IMR-90 (cell line): ENCODE measurements at regions not wholly inside any gene's neighbourhood (a gene's known extent, or its start where the extent isn't known, plus 50 kb on each side); places are given as distances from the start of the nearest gene placed in this dataset.
A peak's percentile ranks its signal among the peaks of the same experiment; 100 is the strongest.

Experiments
- ATAC-seq: fragments of 200-7000 bp; cut with Tn5 transposase; 2 replicates; pipeline ENCODE4 v1.9.1; 2020; ENCODE audit warnings: low read depth, mild to moderate bottlenecking, moderate library complexity
- BruUV-seq: library from RNA; stranded (reverse); fragments of 400-500 nt; replicated peaks from 2 replicates; lab custom pipeline; 2021; lab: Mats Ljungman, UMichigan
- CTCF ChIA-PET: fragments of 300-600 bp; formaldehyde crosslinking; extraction: SDS; loops from one replicate; lab custom pipeline; 2021; ENCODE audit warnings: antibody characterized with exemption; lab: Yijun Ruan, JAX
- POLR2A ChIA-PET: fragments of 300-600 bp; sonication (Branson Sonifier 250); formaldehyde crosslinking; loops from one replicate; lab custom pipeline; 2022; ENCODE audit warnings: antibody characterized with exemption; ENCODE audit not compliant: unreplicated experiment; lab: Charles Lee
- DNase-seq: peaks from one replicate; pipeline ENCODE4 v3.0.0; 2013
- H2AFZ ChIP-seq: replicated peaks from 2 replicates; pipeline ENCODE3; 2013; ENCODE audit warnings: low read length, mild to moderate bottlenecking; ENCODE audit not compliant: poor library complexity
- H2AK5ac ChIP-seq: 2 replicates; pipeline ENCODE4 v1.6.1; 2013; ENCODE audit warnings: low read depth, low read length, inconsistent platforms
- H2AK9ac ChIP-seq: replicated peaks from 2 replicates; pipeline ENCODE3; 2013; ENCODE audit warnings: mild to moderate bottlenecking, low read depth, low read length, moderate library complexity; ENCODE audit not compliant: poor library complexity
- H2BK120ac ChIP-seq: 2 replicates; pipeline ENCODE4 v1.6.1; 2013; ENCODE audit warnings: low read depth, low read length, inconsistent platforms
- H2BK15ac ChIP-seq: 3 replicates; pipeline ENCODE4 v1.6.1; 2013; ENCODE audit warnings: low read depth, low read length, inconsistent platforms
- H2BK20ac ChIP-seq: 2 replicates; pipeline ENCODE4 v1.6.1; 2013; ENCODE audit warnings: low read depth, mild to moderate bottlenecking, inconsistent platforms, low read length, moderate library complexity
- H2BK5ac ChIP-seq: 2 replicates; pipeline ENCODE4 v1.6.1; 2013; ENCODE audit warnings: mild to moderate bottlenecking, low read depth, low read length, inconsistent platforms; ENCODE audit not compliant: poor library complexity, severe bottlenecking
- H3K14ac ChIP-seq: replicated peaks from 2 replicates; pipeline ENCODE4 v1.6.1; 2013; ENCODE audit warnings: low read depth, low read length, inconsistent platforms
- H3K18ac ChIP-seq: 2 replicates; pipeline ENCODE4 v1.6.1; 2013; ENCODE audit warnings: low read depth, low read length, control low read depth
- H3K23ac ChIP-seq: 2 replicates; pipeline ENCODE4 v1.6.1; 2013; ENCODE audit warnings: low read depth, low read length, inconsistent platforms
- H3K27ac ChIP-seq: 2 replicates; pipeline ENCODE4 v1.5.1; 2013; ENCODE audit warnings: mild to moderate bottlenecking, control low read depth, low read length; ENCODE audit not compliant: insufficient read depth
- H3K27me3 ChIP-seq: 2 replicates; pipeline ENCODE4 v1.6.1; 2013; ENCODE audit warnings: low read length; ENCODE audit not compliant: control insufficient read depth, insufficient read depth
- H3K36me3 ChIP-seq: 2 replicates; pipeline ENCODE4 v1.6.1; 2013; ENCODE audit warnings: low read length, mixed read lengths; ENCODE audit not compliant: control insufficient read depth, insufficient read depth
- H3K4ac ChIP-seq: 2 replicates; pipeline ENCODE4 v1.6.1; 2013; ENCODE audit warnings: low read depth, low read length, inconsistent platforms
- H3K4me1 ChIP-seq: 2 replicates; pipeline ENCODE4 v1.6.1; 2013; ENCODE audit warnings: low read length, mixed read lengths; ENCODE audit not compliant: control insufficient read depth, insufficient read depth
- H3K4me2 ChIP-seq: 2 replicates; pipeline ENCODE4 v1.6.1; 2013; ENCODE audit warnings: low read depth, mild to moderate bottlenecking, control low read depth, low read length, moderate library complexity
- H3K4me3 ChIP-seq: 2 replicates; pipeline ENCODE4 v1.5.1; 2013; ENCODE audit warnings: low read depth, mild to moderate bottlenecking, control low read depth, low read length, moderate library complexity; ENCODE audit not compliant: insufficient read depth
- H3K56ac ChIP-seq: 2 replicates; pipeline ENCODE4 v1.6.1; 2013; ENCODE audit warnings: low read length, inconsistent platforms; ENCODE audit not compliant: insufficient read depth; ENCODE audit errors: extremely low read depth
- H3K79me1 ChIP-seq, 2 experiments: 2 replicates each; pipeline ENCODE4 v1.6.1; 2013; ENCODE audit warnings: low read length in 2 of 2, inconsistent platforms in 1 of 2, low read depth in 1 of 2
- H3K9ac ChIP-seq: 2 replicates; pipeline ENCODE4 v1.6.1; 2013; ENCODE audit warnings: low read depth, low read length, control low read depth
- H3K9me1 ChIP-seq: 2 replicates; pipeline ENCODE4 v1.6.1; 2013; ENCODE audit warnings: low read length, inconsistent platforms; ENCODE audit not compliant: insufficient read depth
- H3K9me3 ChIP-seq: 2 replicates; pipeline ENCODE4 v1.6.1; 2013; ENCODE audit warnings: low read length; ENCODE audit not compliant: control insufficient read depth, insufficient read depth
- H4K20me1 ChIP-seq: 2 replicates; pipeline ENCODE4 v1.6.1; 2013; ENCODE audit warnings: low read length, inconsistent platforms; ENCODE audit not compliant: insufficient read depth
- H4K5ac ChIP-seq: 2 replicates; pipeline ENCODE4 v1.6.1; 2013; ENCODE audit warnings: mild to moderate bottlenecking, low read depth, low read length, control low read depth
- H4K8ac ChIP-seq, 2 experiments: 2 replicates each; pipeline ENCODE4 v1.6.1; 2013; ENCODE audit warnings: low read depth in 2 of 2, low read length in 2 of 2, control low read depth in 1 of 2, inconsistent platforms in 1 of 2
- H4K91ac ChIP-seq: 2 replicates; pipeline ENCODE4 v1.6.1; 2013; ENCODE audit warnings: low read depth, low read length, inconsistent platforms; ENCODE audit not compliant: insufficient read depth
- MXI1 ChIP-seq: IDR thresholded peaks from 2 replicates; pipeline ENCODE4 v1.6.1; 2012; ENCODE audit warnings: low read depth, mild to moderate bottlenecking, low read length, moderate library complexity, borderline replicate concordance
- NFE2L2 ChIP-seq: fragments of 150-350 bp; IDR thresholded peaks from 2 replicates; pipeline ENCODE4 v1.6.1; 2016; ENCODE audit warnings: low read depth, mild to moderate bottlenecking, low read length
- WGBS, 2 experiments: methylation state at CpG; one replicate each; pipeline versions ENCODE4 v1.1.5 to v1.1.7; 2013; ENCODE audit warnings: missing lambda C conversion rate in 2 of 2; ENCODE audit not compliant: insufficient read length in 1 of 2; ENCODE audit errors: extremely low coverage in 2 of 2; 5-methylcytosine and 5-hydroxymethylcytosine counted together
- dilution Hi-C: fragments of 300-500 bp; cut with HindIII; formaldehyde crosslinking; loops from one replicate; pipeline ENCODE4 v1.14.3; 2018; ENCODE audit warnings: low sequenced_read_pairs; ENCODE audit not compliant: unreplicated experiment
- in situ Hi-C: fragments of 300-500 bp; cut with MboI; formaldehyde crosslinking; loops from 3 replicates; pipeline ENCODE4 v1.14.3; 2019; ENCODE audit warnings: low sequenced_read_pairs, inconsistent platforms, mixed read lengths
- intact Hi-C: fragments of 100-400 bp; cut with micrococcal nuclease; formaldehyde crosslinking; loops from 2 replicates; pipeline ENCODE4 v1.10.0; 2022

DNA sequence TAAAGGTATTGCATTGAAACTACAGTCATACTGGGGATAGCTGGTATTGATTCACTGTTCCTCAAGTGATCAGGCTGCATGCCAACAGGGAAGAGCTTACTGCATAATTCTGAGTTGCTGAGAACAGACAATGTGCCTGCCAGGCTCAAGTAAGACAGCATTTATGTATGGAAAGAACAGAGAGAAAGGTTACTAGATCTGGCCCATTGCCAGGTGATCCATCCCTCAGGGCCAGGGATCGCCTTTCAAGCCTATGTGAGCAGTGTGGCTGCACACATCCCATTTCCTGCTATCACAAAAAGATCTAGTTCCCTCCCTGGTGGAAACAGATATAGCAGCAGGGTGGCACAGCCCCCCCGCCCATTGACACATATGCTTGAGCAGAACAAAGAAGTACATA is 254.0 kb downstream of the TMA16 start:
- in situ Hi-C loops (no loop called here), dilution Hi-C loops (no loop called here), intact Hi-C loops (no loop called here)
- Histone ChIP-seq H3K18ac (no peak overlapping the region), H3K27me3 (no peaks in the 10 kb centered on the region), H2AFZ (no peak overlapping the region), H3K4me2 (no peak overlapping the region), H3K14ac (no peak overlapping the region), H3K9me3 (no peaks in the 10 kb centered on the region), H3K27ac (no peak overlapping the region), H2AK9ac (no peak overlapping the region), H2BK20ac (no peak overlapping the region), H3K4ac (no peak overlapping the region), H3K79me1 (no peaks in the 10 kb centered on the region), H2BK5ac (no peak overlapping the region), H3K4me3 (no peak overlapping the region), H4K91ac (no peak overlapping the region), H3K9ac (no peak overlapping the region), H3K9me1 (no peaks in the 10 kb centered on the region), H3K36me3 (no peaks in the 10 kb centered on the region), H3K23ac (no peak overlapping the region), H3K56ac (no peak overlapping the region), H2AK5ac (no peak overlapping the region), H2BK15ac (no peak overlapping the region), H4K5ac (no peak overlapping the region), H4K20me1 (no peaks in the 10 kb centered on the region), H2BK120ac (no peak overlapping the region), H3K4me1 (no peaks in the 10 kb centered on the region), H4K8ac (no peak overlapping the region)
- no peak for ATAC-seq
- TF ChIP-seq MXI1 (no peak), NFE2L2 (no peak)
- no CpG with 5 or more reads among the region's 2 CpGs for WGBS, 2 experiments
- ChIA-PET POLR2A (no interaction called here), CTCF (interaction anchor here (0.6 to 1.4 kb wide), 2 partner anchors 65 to 200 kb away, joined by 5 to 6 read pairs; no protein-coding TSS in a partner anchor)
- BruUV-seq, result no TSS peak
- DNase-seq, result peak; percentile 25
